Activated T-cell treated with anti-CD3 and anti-CD28 coated beads, Interleukin-2, amount 50 U/mL, for 48 hours (primary cell): ENCODE measurements at regions not wholly inside any gene's neighbourhood (a gene's known extent, or its start where the extent isn't known, plus 50 kb on each side); places are given as distances from the start of the nearest gene placed in this dataset.

Experiments
- DNase-seq, 2 experiments: peaks; one replicate each; pipeline ENCODE4 v3.0.0-alpha.2; 2020

GRCh38 chr7:68524126-68524525 lies 1074.1 kb upstream of the AUTS2 start:
- DNase-seq, result no peak

DNA sequence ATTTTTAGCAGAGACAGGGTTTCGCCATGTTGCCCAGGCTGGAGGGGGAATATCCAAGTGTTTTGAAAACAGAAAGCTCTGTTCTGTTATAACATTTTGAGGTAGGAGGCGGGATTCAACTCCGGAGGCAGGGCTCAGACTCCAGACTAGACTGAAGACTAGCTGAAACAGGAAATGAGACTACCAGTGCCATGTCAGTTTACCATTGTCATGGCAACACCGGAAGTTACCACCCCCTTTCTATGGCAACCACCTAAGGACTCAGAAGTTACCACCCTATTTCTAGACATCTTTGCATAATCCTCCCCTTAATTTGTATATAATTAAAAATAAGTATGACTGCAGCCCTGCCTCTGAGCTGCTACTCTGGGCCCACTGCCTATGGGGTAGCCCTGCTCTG lies 1069.1 kb upstream of the AUTS2 start:
- DNase-seq, result no peak

DNA sequence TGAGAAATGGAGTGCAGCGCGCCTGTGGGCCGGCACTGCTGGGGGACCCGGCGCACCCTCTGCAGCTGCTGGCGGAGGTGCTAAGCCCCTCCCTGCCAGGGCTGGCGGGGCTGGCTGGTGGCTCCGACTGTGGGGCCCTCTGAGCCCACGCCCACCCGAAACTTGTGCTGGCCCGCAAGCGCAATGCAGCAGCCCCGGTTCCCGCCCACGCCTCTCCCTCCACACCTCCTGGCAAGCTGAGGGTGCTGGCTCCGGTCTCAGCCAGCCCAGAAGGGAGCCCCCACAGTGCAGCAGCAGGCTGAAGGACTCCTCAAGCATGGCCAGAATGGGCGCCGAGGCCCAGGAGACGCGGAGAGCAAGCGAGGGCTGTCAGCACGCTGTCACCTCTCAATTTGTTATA lies 1063.0 kb upstream of the AUTS2 start:
- DNase-seq, result no peak

DNA sequence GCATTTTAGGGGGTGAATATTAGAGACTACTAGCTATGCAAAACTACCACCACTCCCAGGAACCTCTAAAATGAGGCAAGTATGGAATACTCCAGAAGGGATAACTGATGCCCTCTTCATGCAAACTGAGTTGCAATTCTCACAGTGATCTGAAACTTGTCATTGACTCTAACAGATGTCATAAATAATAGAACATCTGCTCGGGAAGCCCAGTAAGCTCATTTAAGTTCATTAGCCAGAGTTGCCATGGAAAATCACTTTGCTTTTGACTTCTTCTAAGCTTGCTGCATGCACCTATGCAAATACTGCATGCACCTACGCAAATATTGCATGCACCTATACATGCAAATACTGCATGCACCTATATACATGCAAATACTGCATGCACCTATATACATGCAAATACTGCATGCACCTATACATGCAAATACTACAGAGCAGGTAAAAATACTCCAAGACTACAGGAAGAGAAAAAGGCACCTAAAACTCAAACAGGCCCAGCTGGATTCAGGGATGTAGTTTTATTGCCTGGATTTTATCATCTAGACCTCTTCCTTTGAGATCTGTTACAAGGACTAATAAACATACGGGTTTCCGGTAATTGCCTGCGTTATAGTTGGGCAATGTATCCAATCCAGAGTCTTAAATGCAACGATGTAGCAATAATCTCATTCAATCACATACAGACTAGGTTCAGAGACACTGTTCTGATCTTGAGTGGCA lies 1061.1 kb upstream of the AUTS2 start:
- DNase-seq, result no peak

DNA sequence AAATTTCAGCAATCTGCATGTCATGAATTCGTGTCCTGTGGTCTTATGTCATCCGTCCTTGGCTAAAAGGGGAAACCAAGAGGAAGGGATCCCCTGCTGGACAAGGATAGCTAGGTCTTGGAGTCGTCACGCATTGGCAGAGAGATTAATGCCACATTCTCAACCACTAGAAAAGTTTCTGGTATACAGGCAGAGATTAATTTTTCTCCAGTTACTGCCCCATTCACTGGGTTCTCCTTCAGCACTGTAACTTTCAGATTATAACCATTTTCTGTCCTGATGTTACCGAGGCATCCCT lies 1060.6 kb upstream of the AUTS2 start:
- no peak for DNase-seq

DNA sequence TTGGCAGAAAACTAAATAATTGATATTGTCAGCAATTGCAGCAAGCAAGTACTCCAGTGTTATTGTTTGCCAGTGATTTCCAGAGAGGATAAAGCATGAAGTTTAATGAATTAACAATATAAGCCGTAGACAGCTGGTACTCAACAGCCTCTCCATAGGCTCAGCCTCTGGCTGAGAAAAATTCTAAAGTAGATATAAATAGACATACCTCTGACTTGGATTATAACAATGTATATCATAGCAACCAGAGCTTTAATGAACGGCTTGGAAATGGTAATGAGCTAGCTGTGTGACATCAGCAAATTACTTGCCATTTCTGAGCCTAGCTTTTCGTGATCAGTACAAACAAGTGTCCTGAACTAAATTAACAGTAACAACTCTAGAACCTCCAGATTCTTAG lies 1055.4 kb upstream of the AUTS2 start:
- DNase-seq, result no peak

DNA sequence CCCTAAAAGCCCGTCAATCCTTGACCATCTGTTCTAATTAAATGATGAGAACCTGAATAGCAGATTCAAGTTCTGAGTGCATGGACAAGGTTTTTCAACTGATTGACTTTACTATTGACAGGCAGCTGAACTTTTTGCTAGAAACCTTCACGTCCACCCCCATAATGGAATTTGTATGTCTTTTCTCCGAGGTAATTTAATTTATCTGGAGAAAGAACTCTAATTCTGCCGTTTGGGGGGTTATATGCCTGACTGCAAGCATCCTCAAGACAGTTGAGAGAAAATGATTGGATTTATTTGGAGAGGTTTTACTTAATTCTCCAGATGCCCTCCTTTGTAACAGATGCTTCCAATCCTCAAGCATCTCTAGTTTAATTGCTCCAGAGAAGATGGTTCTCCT lies 1053.4 kb upstream of the AUTS2 start:
- DNase-seq, result no peak

- DNase-seq, result no peak
These were observed 1051.1 kb upstream of the AUTS2 start for GRCh38 chr7:68547181-68547580.

- DNase-seq, result no peak
These were observed 1050.5 kb upstream of the AUTS2 start for GRCh38 chr7:68547799-68548198.

- DNase-seq, result no peak
These were observed 1048.2 kb upstream of the AUTS2 start for GRCh38 chr7:68550027-68550426.

GRCh38 chr7:68550635-68551034 lies 1047.6 kb upstream of the AUTS2 start:
- DNase-seq, result no peak

DNA sequence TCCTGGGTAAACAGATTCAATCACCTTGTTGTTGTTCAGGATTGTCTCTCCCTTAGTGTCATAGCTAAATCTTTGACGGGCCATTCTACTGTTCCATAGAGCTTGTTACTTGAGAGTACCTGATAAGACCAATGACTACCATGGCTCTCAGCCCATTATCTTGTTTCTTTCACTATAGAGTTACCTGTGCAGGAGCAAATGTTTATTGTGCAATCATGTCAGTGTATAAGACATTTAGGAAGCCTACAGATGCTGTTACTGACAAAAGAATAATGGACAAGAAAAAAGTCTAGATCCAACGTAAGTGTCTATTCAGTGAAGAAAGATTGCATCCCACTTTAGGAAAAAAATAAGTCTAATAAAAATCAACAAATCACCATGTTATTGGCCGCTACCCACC lies 1041.7 kb upstream of the AUTS2 start:
- no peak for DNase-seq

DNA sequence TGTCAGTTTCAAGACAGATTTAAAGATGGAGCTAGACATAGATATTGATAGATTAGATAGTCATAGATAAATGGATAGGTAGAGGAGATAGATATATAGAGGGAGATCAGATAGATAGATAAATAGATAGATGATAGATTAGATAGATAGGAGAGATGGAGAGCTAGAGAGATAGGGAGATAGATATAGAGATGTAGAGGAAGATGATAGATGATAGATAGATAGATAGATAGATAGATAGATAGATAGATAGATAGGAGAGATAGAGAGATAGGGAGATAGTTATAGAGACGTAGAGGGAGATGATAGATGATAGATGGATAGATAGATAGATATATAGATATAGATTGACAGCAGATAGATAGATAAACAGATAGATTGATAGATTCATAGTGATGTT lies 1038.8 kb upstream of the AUTS2 start:
- DNase-seq, result no peak

DNA sequence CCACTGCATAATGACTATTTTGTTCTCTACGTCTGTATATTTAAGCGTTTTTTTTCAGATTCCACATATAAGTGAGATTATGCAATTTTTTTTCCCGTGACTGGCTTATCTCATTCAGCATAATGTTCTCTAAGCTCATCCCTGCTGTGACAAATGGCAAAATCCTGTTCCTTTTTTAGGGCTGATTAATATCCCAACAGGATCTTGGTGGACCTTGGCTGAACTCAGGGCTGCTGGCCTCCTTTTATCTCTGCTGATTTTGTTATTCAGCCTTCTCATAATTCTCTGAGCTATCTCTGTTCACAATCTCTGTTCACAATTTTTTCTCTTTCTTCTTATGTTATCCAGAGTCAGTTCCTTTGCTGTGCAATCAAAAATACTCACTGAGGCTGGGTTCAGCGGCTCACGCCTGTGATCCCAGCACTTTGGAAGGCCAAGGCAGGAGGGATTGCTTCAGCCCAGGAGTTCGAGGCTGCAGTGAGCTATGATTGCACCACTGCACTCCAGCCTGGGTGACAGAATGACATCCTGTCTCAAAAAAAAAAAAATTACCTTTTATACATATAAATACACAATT lies 1035.9 kb upstream of the AUTS2 start:
- no peak for DNase-seq

- DNase-seq, result no peak
These were observed 1033.8 kb upstream of the AUTS2 start for GRCh38 chr7:68564306-68565135.

DNA sequence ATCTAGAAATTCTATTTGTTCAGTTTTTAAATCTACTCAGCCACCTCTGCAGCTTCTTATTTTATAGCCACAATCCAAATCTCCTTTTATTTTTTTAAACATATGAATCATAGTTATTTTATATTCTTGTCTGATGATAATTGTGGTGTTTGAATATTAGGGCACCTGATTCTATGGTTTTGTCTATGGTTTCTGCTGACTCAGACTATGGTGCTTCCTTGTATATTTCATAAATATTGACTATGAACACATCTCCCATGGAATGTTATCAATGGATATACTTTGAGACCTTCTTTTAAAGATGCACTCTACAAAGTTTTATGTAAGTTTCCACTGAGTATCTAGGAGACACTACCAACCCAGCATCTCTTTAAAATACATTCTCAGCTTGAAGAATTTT lies 1027.0 kb upstream of the AUTS2 start:
- DNase-seq, result no peak

DNA sequence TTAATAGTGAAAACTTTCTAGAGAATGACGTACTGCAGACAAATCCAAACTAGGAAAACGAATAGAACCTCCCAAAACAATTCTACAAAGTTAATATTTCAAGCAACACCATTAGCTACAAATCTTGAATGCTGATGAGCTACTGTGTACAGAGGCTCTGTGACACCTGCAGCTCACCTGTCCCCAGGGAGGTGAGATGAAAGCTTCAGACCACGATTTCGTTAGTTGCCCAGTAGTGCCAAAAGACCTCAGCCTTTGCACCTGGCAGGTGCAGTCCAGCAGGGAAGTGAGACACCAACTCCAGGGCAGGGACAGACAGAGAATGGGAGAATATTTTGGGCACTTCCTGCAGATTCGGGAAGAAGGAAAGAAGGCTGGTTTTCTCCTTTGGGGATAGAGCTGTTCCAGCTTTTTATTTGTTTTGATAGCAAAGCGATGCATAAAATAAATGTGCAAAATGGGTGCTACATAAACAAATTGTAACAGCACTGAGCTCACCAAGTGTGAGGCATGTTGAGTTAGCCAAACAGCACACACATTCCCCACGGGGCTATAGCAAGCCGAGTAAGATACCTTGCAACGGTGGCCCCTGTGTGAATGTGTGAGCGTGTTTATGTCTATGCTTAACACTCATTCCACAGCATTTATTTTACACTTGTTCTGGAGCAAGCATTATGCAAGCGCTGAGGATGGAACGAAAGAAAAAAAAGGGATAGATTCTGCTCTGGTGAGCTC lies 1024.8 kb upstream of the AUTS2 start:
- no peak for DNase-seq

DNA sequence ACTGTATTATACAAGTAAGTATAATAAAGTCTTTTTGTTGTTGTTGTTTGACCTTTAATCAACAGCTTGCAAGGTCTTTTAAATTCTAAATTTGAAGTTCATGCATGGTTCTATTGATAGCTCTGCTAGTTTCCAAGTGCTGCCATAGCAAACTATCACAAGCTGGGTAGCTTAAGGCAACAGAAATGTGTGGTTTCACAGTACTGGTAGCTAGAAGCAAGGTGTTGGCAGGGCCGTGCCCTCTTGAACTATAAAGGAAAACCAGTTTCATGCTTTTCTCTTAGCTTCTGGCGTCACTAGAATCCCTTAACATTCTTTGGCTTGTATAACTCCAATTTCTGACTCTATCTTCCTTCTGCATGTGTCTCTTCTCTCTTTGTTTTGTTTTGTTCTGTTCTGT lies 1021.9 kb upstream of the AUTS2 start:
- DNase-seq, result no peak

GRCh38 chr7:68581417-68581816 lies 1016.9 kb upstream of the AUTS2 start:
- DNase-seq, result no peak

DNA sequence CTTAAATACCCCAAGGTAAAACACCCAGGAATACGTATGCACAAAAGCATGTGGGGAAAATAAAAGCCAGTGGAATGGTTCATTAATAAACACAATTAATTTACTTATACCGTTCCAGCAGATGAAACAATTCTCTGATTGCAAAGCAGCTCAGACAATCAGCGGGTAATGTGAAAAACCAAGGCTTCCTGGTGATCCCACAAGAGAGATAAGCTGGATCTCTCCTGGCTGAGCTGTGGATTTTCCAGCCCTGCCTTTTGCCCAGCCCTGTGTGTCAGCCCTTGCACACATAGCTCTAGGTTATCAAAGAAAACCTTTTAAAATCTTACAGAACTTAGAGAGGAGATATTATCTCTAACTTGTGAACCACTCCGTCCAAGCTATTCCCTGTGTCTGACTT lies 1010.7 kb upstream of the AUTS2 start:
- no peak for DNase-seq

GRCh38 chr7:68601826-68602225 lies 996.4 kb upstream of the AUTS2 start:
- no peak for DNase-seq

- DNase-seq, result no peak
These were observed 993.7 kb upstream of the AUTS2 start for GRCh38 chr7:68604541-68604940.

GRCh38 chr7:68610701-68611100 lies 987.6 kb upstream of the AUTS2 start:
- DNase-seq, result no peak

DNA sequence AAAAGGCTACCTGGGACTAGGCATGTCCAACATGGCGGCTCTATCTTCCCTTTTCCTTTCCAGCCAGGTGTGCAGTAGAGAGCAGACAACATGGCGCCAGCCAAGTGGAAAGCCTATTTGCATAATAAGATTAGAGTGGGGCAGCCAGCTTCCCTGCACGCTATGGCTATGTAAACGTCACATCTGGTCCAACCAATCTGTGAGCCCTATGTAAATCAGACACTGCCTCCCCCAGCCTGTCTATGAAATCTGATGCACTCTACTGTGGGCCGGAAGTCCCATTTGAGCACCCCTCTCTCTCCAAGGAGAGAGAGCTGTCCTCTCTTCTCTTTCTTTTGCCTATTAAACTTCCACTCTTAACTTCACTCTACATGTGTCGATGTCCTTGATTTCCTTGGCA lies 984.9 kb upstream of the AUTS2 start:
- DNase-seq, result no peak
